WTC11 (cell line): ENCODE measurements at regions not wholly inside any gene's neighbourhood (a gene's known extent, or its start where the extent isn't known, plus 50 kb on each side); places are given as distances from the start of the nearest gene placed in this dataset.

Experiments
- ATAC-seq: fragments of 200-7000 bp; cut with Tn5 transposase; 2 replicates; pipeline ENCODE4 v1.10.0; 2021; ENCODE audit warnings: mild to moderate bottlenecking, moderate library complexity
- CTCF ChIA-PET: fragments of 300-600 bp; sonication (Branson Sonifier 250); formaldehyde crosslinking; loops from one replicate; lab custom pipeline; 2021; ENCODE audit warnings: antibody characterized with exemption; lab: Charles Lee
- POLR2A ChIA-PET: fragments of 350-600 bp; sonication (Branson Sonifier 250); formaldehyde crosslinking; loops from one replicate; lab custom pipeline; 2021; ENCODE audit warnings: antibody characterized with exemption; lab: Charles Lee
- DNase-seq: peaks from one replicate; pipeline ENCODE4 v3.0.0; 2021; ENCODE audit warnings: low spot score
- H3K27ac Mint-ChIP-seq: 2 replicates; pipeline ENCODE4 v1.8.0; 2021; ENCODE audit warnings: mixed read lengths
- H3K27me3 Mint-ChIP-seq: 2 replicates; pipeline ENCODE4 v1.8.0; 2021; ENCODE audit warnings: low read depth, mild to moderate bottlenecking, moderate library complexity, mixed read lengths
- H3K36me3 Mint-ChIP-seq: 2 replicates; pipeline ENCODE4 v1.8.0; 2021; ENCODE audit warnings: mixed read lengths
- H3K4me1 Mint-ChIP-seq: 2 replicates; pipeline ENCODE4 v1.8.0; 2022; ENCODE audit warnings: mixed read lengths
- H3K4me3 Mint-ChIP-seq: 2 replicates; pipeline ENCODE4 v1.8.0; 2021; ENCODE audit warnings: mild to moderate bottlenecking, moderate library complexity, mixed read lengths
- H3K9me3 Mint-ChIP-seq: 2 replicates; pipeline ENCODE4 v1.8.0; 2021; ENCODE audit warnings: mixed read lengths
- AFF4 ChIP-seq: sonication (generic); formaldehyde crosslinking; IDR thresholded peaks from 2 replicates; pipeline ENCODE4 v1.8.1; 2023; ENCODE audit warnings: mild to moderate bottlenecking, missing genetic modification reagents, borderline replicate concordance
- AR ChIP-seq: fragments of 250-450 bp; sonication (Bioruptor Pico); IDR thresholded peaks from 2 replicates; pipeline ENCODE4 v1.9.0; 2021; ENCODE audit warnings: mild to moderate bottlenecking
- ATF1 ChIP-seq: sonication (generic); formaldehyde crosslinking; IDR thresholded peaks from 2 replicates; pipeline ENCODE4 v1.8.1; 2023; ENCODE audit warnings: mild to moderate bottlenecking, moderate library complexity, missing genetic modification reagents
- ATF2 ChIP-seq: sonication (generic); formaldehyde crosslinking; IDR thresholded peaks from 2 replicates; pipeline ENCODE4 v1.8.1; 2022; ENCODE audit warnings: low read depth, missing genetic modification reagents, borderline replicate concordance
- CDX4 ChIP-seq: fragments of 250-450 bp; sonication (Bioruptor Pico); IDR thresholded peaks from 2 replicates; pipeline ENCODE4 v1.9.0; 2021; ENCODE audit warnings: moderate library complexity, mild to moderate bottlenecking, inconsistent platforms, borderline replicate concordance
- E2F4 ChIP-seq: sonication (generic); formaldehyde crosslinking; IDR thresholded peaks from 2 replicates; pipeline ENCODE4 v1.8.1; 2022; ENCODE audit warnings: low read depth, mild to moderate bottlenecking, moderate library complexity, missing genetic modification reagents, borderline replicate concordance
- GRHL2 ChIP-seq: fragments of 250-450 bp; sonication (Bioruptor Pico); IDR thresholded peaks from 2 replicates; pipeline ENCODE4 v1.8.0; 2022; ENCODE audit warnings: mild to moderate bottlenecking, moderate library complexity; ENCODE audit not compliant: insufficient replicate concordance, severe bottlenecking
- HMGA2 ChIP-seq: fragments of 250-450 bp; sonication (Bioruptor Pico); IDR thresholded peaks from 2 replicates; pipeline ENCODE4 v1.4.0; 2021; ENCODE audit warnings: mild to moderate bottlenecking, moderate library complexity
- JAZF1 ChIP-seq: fragments of 250-450 bp; sonication (Bioruptor Pico); IDR thresholded peaks from 2 replicates; pipeline ENCODE4 v1.9.0; 2021; ENCODE audit warnings: moderate library complexity, mild to moderate bottlenecking, inconsistent platforms
- NR2C2 ChIP-seq: sonication (generic); formaldehyde crosslinking; IDR thresholded peaks from 2 replicates; pipeline ENCODE4 v1.8.0; 2022; ENCODE audit warnings: mild to moderate bottlenecking, missing genetic modification reagents
- NR3C1 ChIP-seq: sonication (generic); formaldehyde crosslinking; conservative IDR thresholded peaks from 2 replicates; pipeline ENCODE4 v1.8.1; 2023; ENCODE audit warnings: low read depth, mild to moderate bottlenecking, missing genetic modification reagents
- OVOL2 ChIP-seq: fragments of 250-450 bp; sonication (Bioruptor Pico); IDR thresholded peaks from 2 replicates; pipeline ENCODE4 v1.9.0; 2021; ENCODE audit warnings: mild to moderate bottlenecking, borderline replicate concordance
- TP53 ChIP-seq: sonication (generic); formaldehyde crosslinking; IDR thresholded peaks from 2 replicates; pipeline ENCODE4 v1.8.1; 2023; ENCODE audit warnings: mild to moderate bottlenecking, missing genetic modification reagents
- USF1 ChIP-seq: sonication (generic); formaldehyde crosslinking; IDR thresholded peaks from 2 replicates; pipeline ENCODE4 v1.8.0; 2022; ENCODE audit warnings: mild to moderate bottlenecking, missing genetic modification reagents
- ZNF121 ChIP-seq: sonication (generic); formaldehyde crosslinking; IDR thresholded peaks from 2 replicates; pipeline ENCODE4 v1.8.0; 2023; ENCODE audit warnings: missing genetic modification reagents
- ZNF138 ChIP-seq: sonication (generic); formaldehyde crosslinking; conservative IDR thresholded peaks from 2 replicates; pipeline ENCODE4 v1.8.1; 2022; ENCODE audit warnings: mild to moderate bottlenecking, moderate library complexity, missing genetic modification reagents
- ZNF263 ChIP-seq: sonication (generic); formaldehyde crosslinking; IDR thresholded peaks from 2 replicates; pipeline ENCODE4 v1.8.1; 2022; ENCODE audit warnings: low read depth, mild to moderate bottlenecking, moderate library complexity, missing genetic modification reagents

- ChIA-PET CTCF (interaction anchor here (0.9 to 1.7 kb wide), 4 partner anchors 23 to 286 kb away, joined by 3 to 6 read pairs (median 4); no protein-coding TSS in a partner anchor), POLR2A (no interaction called here)
- no peak for DNase-seq
- TF ChIP-seq TP53 (CRISPR knock-in tag) (no peak), JAZF1 (CRISPR knock-in tag) (no peak), GRHL2 (CRISPR knock-in tag) (no peak), USF1 (CRISPR knock-in tag) (no peak), ZNF263 (CRISPR knock-in tag) (no peak), ATF2 (CRISPR knock-in tag) (no peak), HMGA2 (CRISPR knock-in tag) (no peak)
- peaks cover 16% of the 10 kb centered on the region for H3K4me1 Mint-ChIP-seq
- no peaks in the 10 kb centered on the region for H3K36me3 Mint-ChIP-seq
- H3K4me3 Mint-ChIP-seq: no peak overlapping the region
- peak; percentile 34; the same call in 1 of the 2 replicates for ATAC-seq
- no peaks in the 10 kb centered on the region for H3K27me3 Mint-ChIP-seq
- H3K9me3 Mint-ChIP-seq: no peaks in the 10 kb centered on the region
- no peak overlapping the region for H3K27ac Mint-ChIP-seq
Measured at GRCh38 chr18:5604778-5605177, 61.0 kb upstream of the EPB41L3 start.

GRCh38 chr18:5603153-5603552 lies 59.4 kb upstream of the EPB41L3 start:
- Mint-ChIP-seq H3K27ac (no peak overlapping the region), H3K4me1 (peaks cover 16% of the 10 kb centered on the region), H3K9me3 (no peaks in the 10 kb centered on the region), H3K27me3 (no peaks in the 10 kb centered on the region), H3K36me3 (no peaks in the 10 kb centered on the region), H3K4me3 (no peak overlapping the region)
- ChIA-PET POLR2A (no interaction called here), CTCF (no interaction called here)
- no peak for DNase-seq
- ATAC-seq: no peak
- TF ChIP-seq GRHL2 (CRISPR knock-in tag) (no peak), ATF1 (CRISPR knock-in tag) (no peak), E2F4 (CRISPR knock-in tag) (no peak), NR2C2 (CRISPR knock-in tag) (no peak), ZNF138 (CRISPR knock-in tag) (no peak), NR3C1 (no peak), AFF4 (CRISPR knock-in tag) (no peak), ZNF121 (CRISPR knock-in tag) (no peak)

GRCh38 chr18:5601188-5601624 lies 57.4 kb upstream of the EPB41L3 start:
- Mint-ChIP-seq H3K27me3 (no peaks in the 10 kb centered on the region), H3K4me3 (no peak overlapping the region), H3K9me3 (no peaks in the 10 kb centered on the region), H3K4me1 (peaks cover 16% of the 10 kb centered on the region), H3K36me3 (no peaks in the 10 kb centered on the region), H3K27ac (no peak overlapping the region)
- DNase-seq: no peak
- ChIA-PET CTCF (interaction anchor here (0.8 to 1.3 kb wide), 10 partner anchors 16 to 618 kb away, joined by 3 to 10 read pairs (median 3); no protein-coding TSS in a partner anchor), POLR2A (no interaction called here)
- peak; percentile 61 for ATAC-seq
- TF ChIP-seq NR3C1 (no peak), OVOL2 (no peak), AR (no peak), CDX4 (CRISPR knock-in tag) (no peak), ZNF263 (CRISPR knock-in tag) (no peak), E2F4 (CRISPR knock-in tag) (no peak)
